PC-9 (cell line): ENCODE measurements at regions not wholly inside any gene's neighbourhood (a gene's known extent, or its start where the extent isn't known, plus 50 kb on each side); places are given as distances from the start of the nearest gene placed in this dataset.

Experiments used
- CTCF ChIP-seq: fragments of 200-600 bp; sonication (generic); conservative IDR thresholded peaks from 2 replicates; pipeline ENCODE4 v1.6.1; 2017; ENCODE audit warnings: mixed run types, antibody characterized with exemption, mild to moderate bottlenecking, moderate library complexity
- EZH2 ChIP-seq: fragments of 200-600 bp; sonication (generic); IDR thresholded peaks from 2 replicates; pipeline ENCODE4 v1.8.0; 2017; ENCODE audit warnings: antibody characterized with exemption, low read depth

GRCh38 chr15:96047255-96047931, 283.1 kb upstream of the NR2F2 start:
- TF ChIP-seq CTCF (no peak), EZH2 (no peak)
